Liver (tissue), 3 donors: ENCODE measurements at regions not wholly inside any gene's neighbourhood (a gene's known extent, or its start where the extent isn't known, plus 50 kb on each side); places are given as distances from the start of the nearest gene placed in this dataset.

ENCODE experiments used
- CTCF ChIP-seq: fragments of 150-350 bp; IDR thresholded peaks from 2 replicates; pipeline ENCODE4 v1.5.1; 2017; ENCODE audit warnings: improper control_type of control experiment, low read depth, low read length; ENCODE audit not compliant: missing input control
- MAX ChIP-seq: IDR thresholded peaks from 2 replicates; pipeline ENCODE4 v1.6.1; 2016; ENCODE audit warnings: antibody characterized with exemption
- TAF1 ChIP-seq: conservative IDR thresholded peaks from 2 replicates; pipeline ENCODE4 v1.6.1; 2016; ENCODE audit warnings: antibody characterized with exemption, mild to moderate bottlenecking
- YY1 ChIP-seq: IDR thresholded peaks from 2 replicates; pipeline ENCODE4 v1.6.1; 2016; ENCODE audit warnings: antibody characterized with exemption, mild to moderate bottlenecking
- donor health status: healthy.
- donor health status: healthy.

DNA sequence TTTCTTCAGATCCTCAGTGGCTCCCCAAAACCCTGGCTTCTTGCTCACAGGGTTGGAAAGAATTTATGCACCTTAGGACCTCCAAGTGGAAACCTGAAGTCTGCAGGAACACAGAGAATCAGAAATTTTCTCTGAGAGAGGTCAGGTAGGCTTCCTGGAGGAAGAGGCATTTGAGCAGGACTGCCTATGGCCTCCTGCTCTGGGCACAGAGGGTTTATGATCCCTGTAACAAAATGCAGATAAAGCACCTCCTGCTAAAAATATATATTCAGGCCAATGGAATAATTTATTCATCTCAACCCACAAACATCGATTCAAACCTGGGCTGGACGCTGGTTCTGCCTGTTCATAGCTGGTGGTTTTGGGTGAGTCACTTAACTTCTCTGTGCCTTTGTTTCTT, 68.1 kb upstream of the FGF3 start:
- no peak for TF ChIP-seq TAF1
- TF ChIP-seq CTCF: no peak
- TF ChIP-seq YY1: no peak
- TF ChIP-seq MAX: no peak
